B cell (primary cell): ENCODE measurements at regions not wholly inside any gene's neighbourhood (a gene's known extent, or its start where the extent isn't known, plus 50 kb on each side); places are given as distances from the start of the nearest gene placed in this dataset.

Experiments
- ATAC-seq: fragments of 200-7000 bp; cut with Tn5 transposase; one replicate; pipeline ENCODE4 v1.10.0; 2021; ENCODE audit warnings: low read depth, mild to moderate bottlenecking, moderate number of reproducible peaks, moderate library complexity
- CTCF ChIA-PET: fragments of 350-600 bp; sonication (Branson Sonifier 250); formaldehyde crosslinking; loops from one replicate; lab custom pipeline; 2021; ENCODE audit warnings: antibody characterized with exemption, inconsistent platforms; lab: Charles Lee
- POLR2A ChIA-PET: fragments of 350-600 bp; sonication (Branson Sonifier 250); formaldehyde crosslinking; loops from one replicate; lab custom pipeline; 2021; ENCODE audit warnings: antibody characterized with exemption; lab: Charles Lee
- DNase-seq: peaks from one replicate; pipeline ENCODE4 v3.0.0; 2013
- H2AFZ ChIP-seq: 2 replicates; pipeline ENCODE4 v1.6.1; 2012; ENCODE audit warnings: mild to moderate bottlenecking, low read depth, low read length; ENCODE audit not compliant: insufficient read depth, poor library complexity, severe bottlenecking
- H3K27ac ChIP-seq, 2 donors: 1 replicate in 1 of 2; 2 replicates in 1 of 2; pipeline ENCODE4 v1.5.1; 2012 to 2013; ENCODE audit warnings: low read length in 2 of 2, mild to moderate bottlenecking in 2 of 2, moderate library complexity in 1 of 2
- H3K27me3 ChIP-seq, 4 experiments: fragments of 200-600 bp in 1 of 4; sonication (generic) in 1 of 4; replicated peaks in 1 of 4; 1 replicate in 2 of 4; 2 replicates in 2 of 4; pipeline versions ENCODE4 v1.6.1 to v1.7.0; 2013 to 2016; ENCODE audit warnings: low read length in 3 of 4, mild to moderate bottlenecking in 2 of 4, mixed read lengths in 1 of 4, moderate library complexity in 1 of 4; ENCODE audit not compliant: insufficient read depth in 4 of 4, control insufficient read depth in 3 of 4; ENCODE audit errors: control extremely low read depth in 1 of 4
- H3K36me3 ChIP-seq, 2 experiments: replicated peaks in 1 of 2; 1 replicate in 1 of 2; 2 replicates in 1 of 2; pipeline versions ENCODE4 v1.6.1 to v1.7.1; 2013; ENCODE audit warnings: low read length in 1 of 2; ENCODE audit not compliant: insufficient read depth in 2 of 2, control insufficient read depth in 1 of 2; ENCODE audit errors: control extremely low read depth in 1 of 2, extremely low read depth in 1 of 2
- H3K4me1 ChIP-seq, 2 donors: fragments of 200-600 bp in 1 of 2; sonication (generic) in 1 of 2; 1 replicate in 1 of 2; 2 replicates in 1 of 2; pipeline versions ENCODE4 v1.5.1 to v1.6.1; 2013 to 2017; ENCODE audit warnings: low read length in 2 of 2; ENCODE audit not compliant: control insufficient read depth in 2 of 2, insufficient read depth in 2 of 2
- H3K4me2 ChIP-seq: replicated peaks from 2 replicates; pipeline ENCODE3; 2012; ENCODE audit warnings: mild to moderate bottlenecking, low read depth, low read length; ENCODE audit not compliant: poor library complexity, severe bottlenecking
- H3K4me3 ChIP-seq, 5 experiments: fragments of 200-600 bp in 1 of 5; sonication (generic) in 1 of 5; 1 replicate in 3 of 5; 2 replicates in 2 of 5; pipeline versions ENCODE4 v1.5.1 to v1.7.0; 2011 to 2016; ENCODE audit warnings: low read length in 4 of 5, mild to moderate bottlenecking in 4 of 5, low read depth in 2 of 5, control low read depth in 1 of 5, moderate library complexity in 1 of 5; ENCODE audit not compliant: insufficient read depth in 1 of 5; ENCODE audit errors: control extremely low read depth in 1 of 5, extremely low read depth in 1 of 5
- H3K79me2 ChIP-seq: fragments of 200-600 bp; sonication (generic); one replicate; pipeline ENCODE4 v1.6.0; 2016; ENCODE audit warnings: low read length; ENCODE audit not compliant: control insufficient read depth, insufficient read depth
- H3K9ac ChIP-seq: fragments of 200-600 bp; sonication (generic); 2 replicates; pipeline ENCODE4 v1.6.1; 2017; ENCODE audit warnings: mild to moderate bottlenecking, low read length, moderate library complexity
- H3K9me3 ChIP-seq, 3 donors: one replicate each; pipeline versions ENCODE4 v1.6.1 to v1.7.1; 2013; ENCODE audit warnings: low read length in 2 of 3; ENCODE audit not compliant: control insufficient read depth in 2 of 3, insufficient read depth in 1 of 3; ENCODE audit errors: control extremely low read depth in 1 of 3
- H4K20me1 ChIP-seq: 2 replicates; pipeline ENCODE4 v1.6.0; 2012; ENCODE audit warnings: mild to moderate bottlenecking, low read length; ENCODE audit not compliant: insufficient read depth, control insufficient read depth, poor library complexity, severe bottlenecking
- H3K27ac Mint-ChIP-seq: one replicate; pipeline ENCODE4 v1.8.0; 2021; ENCODE audit warnings: mixed read lengths
- H3K27me3 Mint-ChIP-seq: one replicate; pipeline ENCODE4 v1.8.0; 2021; ENCODE audit warnings: mixed read lengths
- H3K4me1 Mint-ChIP-seq: one replicate; pipeline ENCODE4 v1.8.0; 2021; ENCODE audit warnings: mixed read lengths
- H3K4me3 Mint-ChIP-seq: one replicate; pipeline ENCODE4 v1.8.0; 2021; ENCODE audit warnings: mixed read lengths
- H3K9me3 Mint-ChIP-seq: one replicate; pipeline ENCODE4 v1.8.0; 2022; ENCODE audit warnings: mixed read lengths; ENCODE audit not compliant: insufficient read depth
- CTCF ChIP-seq: fragments of 200-600 bp; IDR thresholded peaks from one replicate; pipeline ENCODE4 v1.8.0; 2022; ENCODE audit warnings: antibody characterized with exemption, mild to moderate bottlenecking
- EZH2 ChIP-seq: IDR thresholded peaks from 2 replicates; pipeline ENCODE4 v1.6.1; 2012; ENCODE audit warnings: borderline replicate concordance, low read depth, mild to moderate bottlenecking, moderate library complexity, low read length; ENCODE audit not compliant: insufficient read depth, poor library complexity, severe bottlenecking
- WGBS: methylation state at CpG from one replicate; pipeline ENCODE4 v1.1.5; 2013; ENCODE audit warnings: missing lambda C conversion rate; ENCODE audit not compliant: insufficient coverage; 5-methylcytosine and 5-hydroxymethylcytosine counted together
- intact Hi-C: fragments of 100-400 bp; cut with micrococcal nuclease; formaldehyde crosslinking; loops from one replicate; pipeline ENCODE4 v1.10.0; 2022

GRCh38 chrX:79559290-79559689, 192.2 kb upstream of the ITM2A start:
- ATAC-seq (no peak), DNase-seq (no peak)
- intact Hi-C loops: no loop called here
- no peaks in the 10 kb centered on the region for H3K4me1 Mint-ChIP-seq
- Histone ChIP-seq H3K27me3 (no peaks in the 10 kb centered on the region), H3K79me2 (no peaks in the 10 kb centered on the region), H3K27ac (no peak overlapping the region), H3K4me1 (no peaks in the 10 kb centered on the region), H2AFZ (no peak overlapping the region), H3K4me2 (no peak overlapping the region), H4K20me1 (no peaks in the 10 kb centered on the region), H3K36me3 (no peaks in the 10 kb centered on the region), H3K9me3 (peaks cover 0 to 6% (median 0%) of the 10 kb centered on the region in 3 donors), H3K9ac (no peak overlapping the region), H3K4me3 (no peak overlapping the region)
- POLR2A ChIA-PET: no interaction called here
- H3K27me3 Mint-ChIP-seq: no peaks in the 10 kb centered on the region
- no peaks in the 10 kb centered on the region for H3K9me3 Mint-ChIP-seq
- no peak overlapping the region for H3K27ac Mint-ChIP-seq
- CTCF ChIA-PET: no interaction called here
- TF ChIP-seq CTCF: no peak
- TF ChIP-seq EZH2: no peak
- no CpG with 5 or more reads among the region's 2 CpGs for WGBS
- no peak overlapping the region for H3K4me3 Mint-ChIP-seq

- H3K9me3 ChIP-seq: peaks cover 0 to 6% (median 0%) of the 10 kb centered on the region in 3 donors
- no peaks in the 10 kb centered on the region for H4K20me1 ChIP-seq
- no peaks in the 10 kb centered on the region for H3K27me3 Mint-ChIP-seq
- intact Hi-C loops: no loop called here
- no peaks in the 10 kb centered on the region for H3K79me2 ChIP-seq
- no peak overlapping the region for H3K27ac ChIP-seq
- no peak overlapping the region for H2AFZ ChIP-seq
- H3K9ac ChIP-seq: no peak overlapping the region
- H3K9me3 Mint-ChIP-seq: no peaks in the 10 kb centered on the region
- no peak overlapping the region for H3K4me2 ChIP-seq
- no peak overlapping the region for H3K4me3 Mint-ChIP-seq
- no peaks in the 10 kb centered on the region for H3K36me3 ChIP-seq
- POLR2A ChIA-PET: no interaction called here
- no peak for TF ChIP-seq CTCF
- TF ChIP-seq EZH2: no peak
- no peak overlapping the region for H3K27ac Mint-ChIP-seq
- no peaks in the 10 kb centered on the region for H3K4me1 ChIP-seq
- no peak overlapping the region for H3K4me3 ChIP-seq
- ATAC-seq (no peak), DNase-seq (no peak)
- CTCF ChIA-PET: no interaction called here
- no peaks in the 10 kb centered on the region for H3K27me3 ChIP-seq
- no peaks in the 10 kb centered on the region for H3K4me1 Mint-ChIP-seq
Observed at GRCh38 chrX:79557212-79557611, 190.1 kb upstream of the ITM2A start.
